ENCODE measurements at regions not wholly inside any gene's neighbourhood (a gene's known extent, or its start where the extent isn't known, plus 50 kb on each side); places are given as distances from the start of the nearest gene placed in this dataset.

DNA sequence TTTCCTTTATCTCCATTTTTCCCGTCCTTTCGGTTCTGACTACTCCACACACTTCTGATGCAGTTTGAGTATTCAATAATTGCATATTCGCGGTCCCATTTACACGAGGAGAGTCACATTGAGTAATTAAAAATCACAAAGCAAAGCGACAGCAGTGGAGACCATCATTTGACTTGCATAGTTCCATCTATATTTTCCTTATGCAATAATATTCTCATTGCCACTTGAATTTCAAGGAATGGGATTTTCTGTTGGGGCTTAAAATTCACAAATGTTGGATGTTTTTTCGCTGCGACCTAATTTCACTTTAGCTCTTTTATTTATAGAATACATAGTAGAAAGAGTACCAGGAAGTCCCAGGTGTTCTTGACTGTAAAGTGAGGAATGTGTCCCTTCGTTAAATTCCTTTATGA is 186.8 kb downstream of the ZEB2 start:
- no peak for DNase-seq (ENCODE audit: low read depth, low spot score)

- no peak for DNase-seq (ENCODE audit: low read depth, low spot score)
These were observed 187.4 kb downstream of the ZEB2 start for GRCh38 chr2:144332356-144333142.

DNA sequence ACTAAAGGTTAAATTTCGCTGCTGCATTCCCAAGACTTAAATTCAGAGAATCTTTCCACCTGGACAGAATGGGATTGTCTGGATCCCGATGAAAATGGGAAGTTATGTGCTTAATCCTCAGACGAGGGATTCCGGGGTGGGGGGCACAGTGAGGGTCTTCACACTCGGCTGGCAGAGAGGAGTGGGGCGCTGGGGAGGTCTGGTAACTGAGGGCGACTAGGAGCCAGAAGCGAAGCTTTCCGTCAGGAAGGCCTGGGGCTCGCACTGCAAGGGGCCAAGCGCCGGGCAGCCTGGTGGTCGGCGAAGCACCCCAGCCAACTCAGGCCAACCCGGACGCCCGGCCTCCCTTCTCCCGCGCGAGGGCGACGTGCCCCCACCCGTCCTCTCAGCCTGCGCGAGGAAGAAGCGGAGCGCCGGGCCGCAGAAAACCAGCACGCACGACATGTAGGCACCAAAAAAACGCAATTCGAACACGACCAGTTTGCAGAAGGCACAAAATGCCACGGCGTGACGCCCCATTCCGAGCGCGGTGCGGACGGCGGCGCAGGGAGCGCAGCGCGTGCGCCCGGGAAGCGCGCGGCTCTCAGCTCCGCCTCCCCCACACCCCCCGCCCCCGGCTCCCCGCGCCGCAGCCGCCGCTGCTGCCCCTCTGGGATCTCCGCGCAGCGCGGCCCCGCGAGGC is 188.1 kb downstream of the ZEB2 start:
- DNase-seq (ENCODE audit: low read depth, low spot score): peak; percentile 45

DNA sequence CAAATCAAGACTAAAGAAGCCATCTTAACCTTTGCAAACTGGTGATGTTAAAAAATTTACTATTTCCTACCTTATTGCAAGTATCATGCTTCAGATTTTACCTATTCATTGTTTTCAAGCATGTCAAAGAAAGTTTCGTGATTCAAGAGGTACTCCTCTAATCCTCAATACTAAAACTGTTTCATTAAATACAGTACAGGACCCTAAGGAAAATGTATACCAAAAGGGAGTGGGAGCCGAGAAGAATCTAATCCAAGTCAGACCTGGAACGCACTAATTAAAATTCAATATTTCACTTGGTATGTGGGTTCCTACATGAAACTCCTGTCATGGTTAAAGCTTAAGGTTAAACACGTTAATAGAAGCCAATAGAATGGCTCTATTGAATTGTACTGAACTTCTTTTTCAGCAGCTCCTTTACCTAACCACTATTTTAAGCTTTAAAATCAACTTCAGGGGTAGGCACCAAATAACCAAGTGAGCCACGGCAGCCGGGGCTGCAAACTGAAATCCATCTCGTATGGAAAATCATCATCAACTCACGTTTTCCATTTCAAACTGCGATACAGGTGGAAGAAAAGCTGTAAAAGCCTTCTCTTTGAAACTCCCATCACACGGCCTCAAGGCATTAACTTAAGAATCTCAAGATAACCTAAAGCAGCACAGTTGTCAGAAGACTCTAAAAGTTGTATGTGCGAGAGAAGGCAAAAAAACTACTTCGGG is 188.8 kb downstream of the ZEB2 start:
- DNase-seq (ENCODE audit: low read depth, low spot score): no peak

DNA sequence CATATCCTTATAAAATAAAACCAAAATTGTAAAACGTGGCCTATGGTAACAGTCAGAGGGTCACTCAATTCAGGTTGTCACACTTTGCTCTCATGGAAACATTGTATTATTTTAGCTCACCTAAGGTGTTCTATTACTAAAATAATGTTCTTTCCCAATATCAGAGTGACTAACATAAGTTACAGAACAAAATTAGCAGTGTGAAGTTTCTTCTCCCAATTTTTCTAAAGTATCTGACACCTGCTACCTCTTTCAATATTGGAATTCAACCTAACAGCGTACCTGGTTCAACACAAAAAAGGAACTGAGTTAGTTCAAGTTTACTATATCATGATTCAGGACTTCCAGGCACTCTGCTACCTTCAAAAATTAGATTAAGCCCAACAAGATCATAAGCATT is 190.4 kb downstream of the ZEB2 start:
- DNase-seq (ENCODE audit: low read depth, low spot score): no peak

- DNase-seq (ENCODE audit: low read depth, low spot score): no peak
These were observed 191.0 kb downstream of the ZEB2 start for GRCh38 chr2:144328938-144329337.

DNA sequence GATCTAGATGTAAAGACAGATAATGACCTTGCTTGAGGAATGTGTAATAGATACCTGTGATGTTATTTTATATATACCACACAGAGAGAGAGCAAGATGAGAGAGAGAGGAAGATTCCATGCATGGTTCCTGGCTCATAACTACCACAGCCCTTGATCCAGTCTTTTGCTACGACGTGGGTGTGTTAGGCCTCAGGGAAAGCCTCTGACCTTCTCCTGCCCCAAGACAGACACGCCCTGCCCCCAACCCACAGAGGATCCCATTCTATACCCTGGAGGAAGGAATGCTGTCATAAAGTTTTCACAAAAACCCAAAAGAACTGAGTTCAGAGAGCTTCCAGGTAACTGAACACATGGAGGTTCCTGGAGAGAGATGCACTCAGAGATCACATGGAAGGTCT is 193.1 kb downstream of the ZEB2 start:
- no peak for DNase-seq (ENCODE audit: low read depth, low spot score)

GRCh38 chr2:144325086-144325485 is 194.8 kb downstream of the ZEB2 start:
- no peak for DNase-seq (ENCODE audit: low read depth, low spot score)

GRCh38 chr2:144324446-144325045 is 195.4 kb downstream of the ZEB2 start:
- DNase-seq (ENCODE audit: low read depth, low spot score): no peak

DNA sequence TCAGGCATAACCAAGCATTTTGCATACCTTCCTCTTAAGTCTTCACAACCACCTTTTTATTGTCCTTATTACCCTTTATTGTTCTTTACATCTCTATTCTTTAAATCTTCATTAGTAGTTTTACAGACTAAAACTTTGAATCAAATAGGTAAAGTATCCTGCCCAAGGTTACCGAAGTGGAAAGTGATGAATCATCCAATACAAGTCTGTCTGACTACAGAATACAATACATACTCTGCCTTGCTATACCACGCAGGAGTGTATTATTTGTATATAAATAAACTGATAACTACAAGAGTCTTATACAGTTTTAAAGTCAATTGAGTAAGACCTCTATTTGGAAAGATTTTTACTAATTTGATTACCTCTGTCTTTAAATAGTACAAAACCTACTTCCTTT is 196.0 kb downstream of the ZEB2 start:
- no peak for DNase-seq (ENCODE audit: low read depth, low spot score)

DNA sequence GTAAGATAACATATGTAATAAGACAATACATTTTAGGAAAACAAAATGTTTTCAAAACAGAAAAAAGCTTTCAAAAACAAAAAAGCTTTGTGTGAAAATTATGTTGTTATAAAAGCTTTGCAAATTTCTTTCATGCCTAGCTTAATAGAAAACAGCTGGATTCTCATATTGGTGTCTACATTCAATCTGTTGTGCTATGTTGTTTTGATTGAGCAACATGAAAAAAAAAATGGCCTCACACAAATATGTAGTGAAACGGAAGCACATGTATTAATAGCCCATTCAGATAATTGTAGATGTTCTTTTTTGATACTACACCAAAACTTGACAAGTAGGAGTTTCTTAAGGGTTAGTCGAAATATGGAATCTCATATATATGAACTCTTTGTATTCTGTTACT is 197.5 kb downstream of the ZEB2 start:
- DNase-seq (ENCODE audit: low read depth, low spot score): no peak

DNA sequence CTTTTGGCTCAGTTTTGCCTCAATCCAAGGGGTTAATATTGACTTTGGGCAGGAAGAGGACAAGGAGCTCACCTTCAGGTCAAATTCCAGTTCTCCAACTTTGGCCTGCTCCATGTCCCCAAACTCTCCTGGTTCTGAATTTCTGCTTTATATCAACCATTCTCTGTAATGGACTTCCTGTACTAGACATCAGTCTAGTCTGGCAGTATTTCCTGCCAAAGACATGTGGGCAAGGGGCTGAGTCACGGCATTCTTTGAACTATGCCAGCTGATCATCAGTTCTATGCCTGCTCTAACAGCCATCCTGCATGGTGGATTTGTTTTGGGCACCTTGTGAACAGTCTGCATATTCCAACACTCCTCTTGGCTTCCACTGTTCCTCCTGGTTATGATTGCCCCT is 199.4 kb downstream of the ZEB2 start:
- no peak for DNase-seq (ENCODE audit: low read depth, low spot score)

DNA sequence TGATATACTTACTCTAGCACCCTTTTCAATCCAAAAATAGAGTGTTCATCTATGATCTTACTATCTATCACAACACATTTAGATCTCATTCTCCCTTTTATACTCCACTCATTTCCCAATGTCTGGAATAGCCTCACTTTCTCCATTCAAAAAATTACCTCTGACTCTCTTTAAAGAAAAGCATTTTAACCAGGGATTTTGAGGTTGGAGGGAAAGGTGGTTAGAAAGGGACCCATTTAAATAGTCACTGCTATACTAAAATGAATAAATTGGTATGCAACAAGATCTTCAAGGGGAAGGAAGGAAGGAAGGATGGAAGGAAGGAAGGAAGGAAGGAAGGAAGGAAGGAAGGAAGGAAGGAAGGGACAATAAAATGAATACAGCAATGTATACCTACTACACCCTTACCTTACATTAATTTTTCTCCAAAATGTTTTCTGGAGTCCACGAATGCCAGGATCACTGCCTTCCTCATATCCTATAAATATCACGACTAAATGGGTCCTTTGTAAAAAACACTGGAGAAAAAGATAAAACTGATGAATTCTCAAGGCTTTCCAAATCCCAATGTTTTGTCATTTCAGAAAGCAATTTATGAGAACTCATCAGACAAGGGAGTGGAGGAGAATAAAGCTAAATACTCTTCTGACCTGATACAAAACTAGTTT is 202.7 kb downstream of the ZEB2 start:
- DNase-seq (ENCODE audit: low read depth, low spot score): no peak

- no peak for DNase-seq (ENCODE audit: low read depth, low spot score)
These were observed 208.9 kb downstream of the ZEB2 start for GRCh38 chr2:144310889-144311608.

DNA sequence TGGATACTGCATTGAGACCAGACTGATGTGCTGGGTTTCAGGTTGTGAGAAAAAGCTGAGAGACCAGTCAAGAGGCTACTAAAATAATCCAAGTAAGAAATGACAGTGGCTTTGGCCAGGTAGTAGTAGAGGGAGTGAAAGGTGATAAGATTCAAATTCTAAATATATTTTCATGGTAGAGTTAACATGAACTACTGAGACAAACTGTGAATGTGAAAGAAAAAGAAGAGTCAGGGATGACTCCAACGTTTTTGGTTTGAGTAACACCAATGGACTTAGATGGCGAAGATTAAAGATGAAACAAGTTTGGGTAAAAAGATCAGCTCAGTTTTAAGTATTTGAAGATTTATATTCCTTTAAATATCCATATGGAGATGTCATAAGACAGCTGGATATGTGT is 209.4 kb downstream of the ZEB2 start:
- no peak for DNase-seq (ENCODE audit: low read depth, low spot score)

DNA sequence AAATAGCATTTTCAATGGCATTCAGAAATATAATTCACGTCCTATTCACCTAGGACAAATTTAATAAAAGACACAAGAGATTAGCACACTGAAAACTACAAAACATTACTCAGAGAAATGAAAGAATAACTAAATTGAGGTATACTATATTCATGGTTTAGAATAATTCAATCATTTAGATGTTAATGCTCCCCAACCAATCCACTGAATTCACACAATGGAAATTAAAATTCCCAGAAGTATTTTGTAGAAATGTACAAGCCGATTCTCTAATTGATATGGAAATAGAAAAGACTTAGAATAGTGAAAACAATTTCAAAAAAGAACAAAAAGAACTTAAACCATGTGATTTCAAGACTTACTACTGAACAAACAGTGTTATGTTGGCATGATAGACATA is 212.2 kb downstream of the ZEB2 start:
- no peak for DNase-seq (ENCODE audit: low read depth, low spot score)

DNA sequence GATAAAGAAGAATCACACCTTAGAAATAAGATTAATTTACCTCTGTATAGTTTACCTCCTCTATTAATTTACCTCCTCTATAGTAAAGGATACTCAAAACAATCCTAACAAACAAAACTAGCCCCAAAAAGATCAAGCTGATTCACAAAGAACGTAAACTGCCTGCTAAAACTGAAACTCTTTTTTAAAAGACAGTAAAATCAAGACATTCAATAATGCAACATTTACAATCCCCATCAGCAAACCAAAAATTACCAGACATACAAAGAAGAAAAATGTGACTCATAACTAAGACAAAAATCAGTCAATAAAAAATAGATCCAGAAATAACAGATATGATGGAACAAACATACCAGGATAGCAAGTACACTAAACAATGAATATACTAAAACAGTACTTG is 215.7 kb downstream of the ZEB2 start:
- no peak for DNase-seq (ENCODE audit: low read depth, low spot score)

DNA sequence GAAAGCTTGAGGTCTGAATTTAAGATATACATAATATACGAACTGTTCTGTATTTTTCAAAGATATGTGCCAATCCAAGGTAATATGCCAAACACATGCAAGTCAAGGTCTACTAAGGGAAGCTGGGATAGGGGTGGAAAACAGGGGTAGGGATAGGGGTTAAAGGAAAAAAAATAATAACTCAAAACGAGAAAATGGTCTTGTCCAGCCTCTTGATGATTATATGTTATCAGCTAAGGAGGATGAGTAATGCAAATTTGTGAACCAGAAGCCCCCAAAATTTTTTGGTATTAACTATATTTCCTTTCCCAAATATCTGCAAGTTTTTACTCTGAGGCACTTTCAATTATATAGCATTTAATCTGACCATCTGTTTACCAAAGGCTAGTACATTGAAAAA is 219.3 kb downstream of the ZEB2 start:
- no peak for DNase-seq (ENCODE audit: low read depth, low spot score)

DNA sequence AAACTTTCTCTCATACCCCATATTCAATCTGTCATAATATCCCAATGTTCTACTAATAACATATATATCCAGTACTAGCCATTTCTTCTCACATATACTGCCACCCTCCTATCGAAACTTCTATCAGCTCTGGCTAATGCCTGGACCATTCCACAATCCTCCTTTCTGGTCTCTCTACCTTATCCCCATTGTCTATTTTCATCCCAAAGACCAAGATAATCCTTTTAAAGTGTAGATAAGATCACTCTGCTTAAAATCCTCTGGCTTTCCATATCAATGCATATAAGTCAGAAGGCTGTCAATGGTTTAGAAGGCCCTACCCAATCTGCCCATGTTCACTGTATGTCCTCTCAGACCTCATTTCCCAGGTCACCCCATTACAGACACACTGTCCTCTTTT is 229.6 kb downstream of the ZEB2 start:
- DNase-seq (ENCODE audit: low read depth, low spot score): no peak

- DNase-seq (ENCODE audit: low read depth, low spot score): no peak
These were observed 231.5 kb downstream of the ZEB2 start for GRCh38 chr2:144288438-144288837.

DNA sequence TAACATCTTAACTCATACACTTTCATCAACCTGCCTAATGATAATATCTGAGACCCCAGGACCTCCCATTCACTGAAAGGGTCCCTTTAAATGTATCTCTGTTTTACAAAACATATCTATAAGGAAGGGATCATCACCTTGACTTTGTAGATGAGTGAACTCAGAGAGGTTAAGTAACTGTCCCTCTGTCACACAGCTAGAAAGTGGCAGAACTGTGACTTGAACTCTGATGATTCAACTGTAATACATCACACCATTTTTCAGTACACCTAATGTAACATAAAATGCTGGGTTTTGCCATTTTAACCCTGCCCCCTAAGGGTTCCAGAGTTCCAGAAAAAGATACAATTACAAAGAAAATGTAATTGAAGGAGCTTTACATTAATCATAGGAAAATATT is 234.6 kb downstream of the ZEB2 start:
- DNase-seq (ENCODE audit: low read depth, low spot score): no peak
